Stomach (tissue), 4 donors: ENCODE measurements at regions not wholly inside any gene's neighbourhood (a gene's known extent, or its start where the extent isn't known, plus 50 kb on each side); places are given as distances from the start of the nearest gene placed in this dataset.

Source experiments
- EP300 ChIP-seq: sonication (generic); formaldehyde crosslinking; IDR thresholded peaks from one replicate; pipeline ENCODE4 v1.6.1; 2017; ENCODE audit warnings: antibody characterized with exemption
- TF ChIP-seq, protein P1 (sequence below), 7 experiments: fragments of 450-650 bp in 4 of 7; fragments of 200-600 bp in 3 of 7; sonication (generic) in 3 of 7; IDR thresholded peaks; one replicate each; pipeline ENCODE4 v1.5.1; 2016 to 2019; ENCODE audit warnings: antibody characterized with exemption in 7 of 7, control low read depth in 2 of 7, mild to moderate bottlenecking in 1 of 7

DNA sequence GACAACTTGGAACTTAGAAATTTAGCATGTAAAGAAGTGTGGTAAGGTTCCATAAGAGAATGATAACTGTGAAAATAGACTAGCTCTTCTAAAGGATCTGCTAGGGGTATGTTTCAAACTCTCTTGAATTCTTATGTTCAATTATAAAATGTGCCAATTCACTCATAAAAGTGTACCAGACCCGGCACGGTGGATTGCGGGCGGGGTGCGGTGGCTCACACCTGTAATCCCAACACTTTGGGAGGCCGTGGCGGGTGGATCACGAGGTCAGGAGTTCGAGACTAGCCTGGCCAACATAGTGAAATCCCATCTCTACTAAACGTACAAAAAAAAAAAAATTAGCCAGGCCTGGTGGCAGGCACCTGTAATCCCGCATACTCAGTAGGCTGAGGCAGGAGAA, 105.4 kb upstream of the CAV2 start:
- TF ChIP-seq EP300 = no peak
- TF ChIP-seq, protein P1, sequence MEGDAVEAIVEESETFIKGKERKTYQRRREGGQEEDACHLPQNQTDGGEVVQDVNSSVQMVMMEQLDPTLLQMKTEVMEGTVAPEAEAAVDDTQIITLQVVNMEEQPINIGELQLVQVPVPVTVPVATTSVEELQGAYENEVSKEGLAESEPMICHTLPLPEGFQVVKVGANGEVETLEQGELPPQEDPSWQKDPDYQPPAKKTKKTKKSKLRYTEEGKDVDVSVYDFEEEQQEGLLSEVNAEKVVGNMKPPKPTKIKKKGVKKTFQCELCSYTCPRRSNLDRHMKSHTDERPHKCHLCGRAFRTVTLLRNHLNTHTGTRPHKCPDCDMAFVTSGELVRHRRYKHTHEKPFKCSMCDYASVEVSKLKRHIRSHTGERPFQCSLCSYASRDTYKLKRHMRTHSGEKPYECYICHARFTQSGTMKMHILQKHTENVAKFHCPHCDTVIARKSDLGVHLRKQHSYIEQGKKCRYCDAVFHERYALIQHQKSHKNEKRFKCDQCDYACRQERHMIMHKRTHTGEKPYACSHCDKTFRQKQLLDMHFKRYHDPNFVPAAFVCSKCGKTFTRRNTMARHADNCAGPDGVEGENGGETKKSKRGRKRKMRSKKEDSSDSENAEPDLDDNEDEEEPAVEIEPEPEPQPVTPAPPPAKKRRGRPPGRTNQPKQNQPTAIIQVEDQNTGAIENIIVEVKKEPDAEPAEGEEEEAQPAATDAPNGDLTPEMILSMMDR (IDR thresholded peaks at IDR 0.05) = no peak
